CD14-positive monocyte (primary cell): ENCODE measurements at regions not wholly inside any gene's neighbourhood (a gene's known extent, or its start where the extent isn't known, plus 50 kb on each side); places are given as distances from the start of the nearest gene placed in this dataset.

Source experiments
- DNase-seq, 3 donors: peaks; one replicate each; pipeline ENCODE4 v3.0.0-alpha.2; 2011 to 2022
- H2AFZ ChIP-seq: 2 replicates; pipeline ENCODE4 v1.6.0; 2012; ENCODE audit warnings: mild to moderate bottlenecking, low read depth, low read length, inconsistent platforms; ENCODE audit not compliant: insufficient read depth, poor library complexity, severe bottlenecking
- H3K27ac ChIP-seq, 2 donors: 1 replicate in 1 of 2; 2 replicates in 1 of 2; pipeline ENCODE4 v1.5.1; 2012 to 2013; ENCODE audit warnings: low read length in 2 of 2, control low read depth in 1 of 2, inconsistent platforms in 1 of 2, low read depth in 1 of 2, mild to moderate bottlenecking in 1 of 2
- H3K27me3 ChIP-seq, 2 donors: one replicate each; pipeline versions ENCODE4 v1.6.0 to v1.6.1; 2011 to 2013; ENCODE audit warnings: low read length in 2 of 2; ENCODE audit not compliant: control insufficient read depth in 2 of 2, insufficient read depth in 2 of 2
- H3K36me3 ChIP-seq, 2 donors: replicated peaks in 1 of 2; 1 replicate in 1 of 2; 2 replicates in 1 of 2; pipeline versions ENCODE4 v1.5.1 to v1.6.1; 2012 to 2013; ENCODE audit warnings: low read length in 2 of 2, control low read depth in 1 of 2, inconsistent platforms in 1 of 2, mild to moderate bottlenecking in 1 of 2; ENCODE audit not compliant: insufficient read depth in 2 of 2, control insufficient read depth in 1 of 2
- H3K4me1 ChIP-seq, 2 donors: 1 replicate in 1 of 2; 2 replicates in 1 of 2; pipeline versions ENCODE4 v1.5.1 to v1.6.1; 2012 to 2013; ENCODE audit warnings: low read length in 2 of 2, control low read depth in 1 of 2, inconsistent platforms in 1 of 2, mild to moderate bottlenecking in 1 of 2, moderate library complexity in 1 of 2; ENCODE audit not compliant: insufficient read depth in 2 of 2, control insufficient read depth in 1 of 2
- H3K4me2 ChIP-seq: replicated peaks from 2 replicates; pipeline ENCODE3; 2012; ENCODE audit warnings: low read length, moderate library complexity, mild to moderate bottlenecking; ENCODE audit not compliant: poor library complexity, severe bottlenecking; ENCODE audit errors: extremely low read depth
- H3K4me3 ChIP-seq, 3 experiments: fragments of 200-600 bp in 1 of 3; sonication (generic) in 1 of 3; replicated peaks in 1 of 3; 1 replicate in 2 of 3; 2 replicates in 1 of 3; pipeline ENCODE4 v1.5.1; 2011 to 2013; ENCODE audit warnings: low read length in 3 of 3, mild to moderate bottlenecking in 3 of 3, control low read depth in 2 of 3, low read depth in 2 of 3, inconsistent platforms in 1 of 3, moderate library complexity in 1 of 3
- H3K79me2 ChIP-seq: 2 replicates; pipeline ENCODE4 v1.6.0; 2012; ENCODE audit warnings: mild to moderate bottlenecking, control low read depth, inconsistent platforms, low read length, moderate library complexity; ENCODE audit not compliant: insufficient read depth
- H3K9ac ChIP-seq: 2 replicates; pipeline ENCODE4 v1.6.0; 2017; ENCODE audit warnings: low read length, mild to moderate bottlenecking; ENCODE audit not compliant: insufficient read depth, poor library complexity, severe bottlenecking
- H3K9me3 ChIP-seq, 2 donors: replicated peaks in 1 of 2; 1 replicate in 1 of 2; 2 replicates in 1 of 2; pipeline versions ENCODE4 v1.5.1 to v1.6.1; 2012 to 2013; ENCODE audit warnings: low read length in 2 of 2, control low read depth in 1 of 2; ENCODE audit not compliant: control insufficient read depth in 1 of 2, insufficient read depth in 1 of 2
- H4K20me1 ChIP-seq: 2 replicates; pipeline ENCODE4 v1.6.0; 2012; ENCODE audit warnings: mild to moderate bottlenecking, low read length, control low read depth, moderate library complexity; ENCODE audit not compliant: insufficient read depth
- H3K27ac Mint-ChIP-seq, 7 donors: one replicate each; pipeline ENCODE4 v1.8.0; 2020; ENCODE audit warnings: mild to moderate bottlenecking in 7 of 7, mixed read lengths in 7 of 7, moderate library complexity in 6 of 7, inconsistent platforms in 2 of 7
- H3K27me3 Mint-ChIP-seq, 3 donors: one replicate each; pipeline ENCODE4 v1.8.0; 2021 to 2022; ENCODE audit warnings: low read depth in 3 of 3, mild to moderate bottlenecking in 3 of 3, mixed read lengths in 3 of 3, moderate library complexity in 3 of 3, inconsistent platforms in 1 of 3
- H3K36me3 Mint-ChIP-seq, 2 donors: one replicate each; pipeline ENCODE4 v1.8.0; 2020; ENCODE audit warnings: mixed read lengths in 2 of 2, inconsistent platforms in 1 of 2, mild to moderate bottlenecking in 1 of 2
- H3K4me1 Mint-ChIP-seq: one replicate; pipeline ENCODE4 v1.8.0; 2020; ENCODE audit warnings: mild to moderate bottlenecking, mixed read lengths
- H3K4me3 Mint-ChIP-seq, 2 donors: one replicate each; pipeline ENCODE4 v1.8.0; 2020; ENCODE audit warnings: mild to moderate bottlenecking in 2 of 2, mixed read lengths in 2 of 2, moderate library complexity in 1 of 2
- H3K9me3 Mint-ChIP-seq, 7 donors: one replicate each; pipeline ENCODE4 v1.8.0; 2020 to 2022; ENCODE audit warnings: mixed read lengths in 7 of 7, mild to moderate bottlenecking in 6 of 7, moderate library complexity in 6 of 7, inconsistent platforms in 2 of 7
- CTCF ChIP-seq: fragments of 200-600 bp; IDR thresholded peaks from one replicate; pipeline ENCODE4 v1.8.0; 2022; ENCODE audit warnings: antibody characterized with exemption, mild to moderate bottlenecking
- WGBS: methylation state at CpG from one replicate; pipeline ENCODE4 v1.1.5; 2013; ENCODE audit warnings: missing lambda C conversion rate; ENCODE audit not compliant: insufficient coverage; 5-methylcytosine and 5-hydroxymethylcytosine counted together
- intact Hi-C, 2 donors: fragments of 100-400 bp; cut with micrococcal nuclease; formaldehyde crosslinking; loops; one replicate each; pipeline versions ENCODE4 v1.15.0 to v1.15.1; 2023

DNA sequence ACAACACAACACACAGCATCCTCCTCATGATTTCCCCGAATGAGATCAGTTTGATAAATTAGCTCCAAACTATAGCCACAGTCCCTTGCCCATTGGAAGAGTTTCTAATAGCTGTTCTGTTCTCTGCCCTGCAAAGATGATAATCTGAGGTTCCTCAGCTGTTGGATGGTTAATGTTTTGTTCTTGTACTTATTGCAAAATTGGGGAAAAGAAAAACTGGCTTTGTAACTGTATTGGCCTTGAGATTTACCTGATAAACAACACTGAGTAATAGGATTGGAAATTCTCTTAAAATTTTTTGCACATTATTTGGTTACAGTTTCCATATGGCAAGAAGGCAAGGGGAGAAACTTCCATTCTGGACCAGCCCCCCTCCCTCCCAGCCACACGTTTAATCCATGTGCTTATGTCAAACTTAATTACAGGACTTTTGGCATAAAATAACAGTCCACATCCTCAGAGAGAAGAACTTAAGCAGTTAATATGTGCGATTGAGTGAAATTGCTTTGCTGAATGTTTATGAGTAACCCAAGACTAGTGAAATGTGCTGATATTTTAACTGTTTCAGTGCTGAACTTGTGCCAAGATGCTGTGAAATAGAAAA, 119.1 kb upstream of the ZFHX3 start:
- H3K27me3 ChIP-seq, result no peaks in the 10 kb centered on the region
- intact Hi-C loops, result loop anchor here in 1 of 2 donors (10.0 kb wide), 1 partner anchor 52 kb away; no protein-coding TSS in a partner anchor
- peaks cover 15 to 17% of the 10 kb centered on the region in 2 donors for H3K4me1 ChIP-seq
- no peaks in the 10 kb centered on the region for H3K9me3 ChIP-seq
- Mint-ChIP-seq H3K4me1 (peaks cover 25% of the 10 kb centered on the region), H3K27me3 (peaks cover 0 to 5% (median 2%) of the 10 kb centered on the region in 3 donors), H3K27ac (peak overlapping the region in 5 of 7 donors; percentile 73 to 91 (median 81)), H3K4me3 (peak overlapping the region; percentile 79 to 87), H3K9me3 (no peaks in the 10 kb centered on the region), H3K36me3 (no peaks in the 10 kb centered on the region)
- no peaks in the 10 kb centered on the region for H3K36me3 ChIP-seq
- peak overlapping the region; percentile 65 for H2AFZ ChIP-seq
- peak overlapping the region; percentile 19 to 78 (median 75) for H3K4me3 ChIP-seq
- H3K4me2 ChIP-seq, result peak overlapping the region; percentile 72
- no peak for DNase-seq
- no peaks in the 10 kb centered on the region for H3K79me2 ChIP-seq
- no peak for TF ChIP-seq CTCF
- peak overlapping the region; percentile 32 for H3K9ac ChIP-seq
- H4K20me1 ChIP-seq, result no peaks in the 10 kb centered on the region
- peak overlapping the region in 1 of 2 donors; percentile 79 for H3K27ac ChIP-seq
- WGBS, result no CpG with 5 or more reads among the region's 3 CpGs

GRCh38 chr16:73166441-73166851, 118.5 kb upstream of the ZFHX3 start:
- DNase-seq, result peak; percentile 37 to 65 (median 62)
- H3K79me2 ChIP-seq, result no peaks in the 10 kb centered on the region
- no peaks in the 10 kb centered on the region for H3K36me3 Mint-ChIP-seq
- no peaks in the 10 kb centered on the region for H4K20me1 ChIP-seq
- H3K9me3 ChIP-seq, result no peaks in the 10 kb centered on the region
- H3K4me3 ChIP-seq, result peak overlapping the region; percentile 19 to 78 (median 75)
- H3K4me1 ChIP-seq, result peaks cover 15 to 17% of the 10 kb centered on the region in 2 donors
- 0% methylated on average over 1 of the region's 5 CpGs for WGBS
- H3K4me3 Mint-ChIP-seq, result peak overlapping the region; percentile 79 to 87
- H3K9me3 Mint-ChIP-seq, result no peaks in the 10 kb centered on the region
- peak overlapping the region; percentile 30 to 91 (median 80) for H3K27ac Mint-ChIP-seq
- H3K4me1 Mint-ChIP-seq, result peaks cover 29% of the 10 kb centered on the region
- peaks cover 0 to 5% (median 2%) of the 10 kb centered on the region in 3 donors for H3K27me3 Mint-ChIP-seq
- peak overlapping the region; percentile 65 for H2AFZ ChIP-seq
- peak overlapping the region; percentile 9 to 79 for H3K27ac ChIP-seq
- H3K36me3 ChIP-seq, result no peaks in the 10 kb centered on the region
- peak overlapping the region; percentile 32 for H3K9ac ChIP-seq
- no peaks in the 10 kb centered on the region for H3K27me3 ChIP-seq
- peak overlapping the region; percentile 72 for H3K4me2 ChIP-seq
- TF ChIP-seq CTCF, result no peak
- intact Hi-C loops, result loop anchor here in 1 of 2 donors (10.0 kb wide), 1 partner anchor 52 kb away; no protein-coding TSS in a partner anchor
